ENCODE measurements at regions not wholly inside any gene's neighbourhood (a gene's known extent, or its start where the extent isn't known, plus 50 kb on each side); places are given as distances from the start of the nearest gene placed in this dataset.

DNA sequence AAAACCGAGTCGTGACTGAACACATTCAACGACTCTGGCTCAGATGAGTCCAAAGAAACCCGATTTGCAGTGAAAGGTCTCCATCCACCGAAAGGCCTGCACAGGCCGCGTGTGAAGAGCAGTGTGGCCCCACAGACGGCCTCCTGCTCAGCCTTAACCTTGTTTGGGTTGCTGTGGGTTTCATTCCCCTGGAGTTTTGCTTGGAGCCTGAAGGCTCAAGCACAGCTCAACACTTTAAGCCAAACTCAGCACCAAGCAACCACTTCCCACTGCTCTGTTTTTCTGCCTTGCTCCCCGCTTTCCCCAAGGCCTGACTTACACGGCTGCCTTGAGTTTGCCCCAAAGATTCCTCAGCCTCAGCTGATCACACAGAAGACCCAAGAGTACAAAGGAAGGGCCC is 398.2 kb upstream of the NFE2L3 start:
- no peak for DNase-seq (ENCODE audit: low read depth, low spot score)
- CTCF ChIA-PET, result no interaction called here
- no peak overlapping the region for H3K4me3 ChIP-seq (ENCODE audit: low read depth, low read length)
- no peak for TF ChIP-seq CTCF (IDR thresholded peaks at IDR 0.05; ENCODE audit: insufficient read depth, low read length, missing control alignments)
- POLR2A ChIA-PET, result no interaction called here

GRCh38 chr7:25754333-25754732 is 397.7 kb upstream of the NFE2L3 start:
- ChIA-PET POLR2A (no interaction called here), CTCF (no interaction called here)
- TF ChIP-seq CTCF (IDR thresholded peaks at IDR 0.05; ENCODE audit: insufficient read depth, low read length, missing control alignments), result no peak
- no peak overlapping the region for H3K4me3 ChIP-seq (ENCODE audit: low read depth, low read length)
- no peak for DNase-seq (ENCODE audit: low read depth, low spot score)

- TF ChIP-seq CTCF (IDR thresholded peaks at IDR 0.05; ENCODE audit: insufficient read depth, low read length, missing control alignments), result no peak
- ChIA-PET CTCF (no interaction called here), POLR2A (no interaction called here)
- no peak for DNase-seq (ENCODE audit: low read depth, low spot score)
- no peak overlapping the region for H3K4me3 ChIP-seq (ENCODE audit: low read depth, low read length)
Observed at GRCh38 chr7:25754751-25755150, 397.2 kb upstream of the NFE2L3 start.

DNA sequence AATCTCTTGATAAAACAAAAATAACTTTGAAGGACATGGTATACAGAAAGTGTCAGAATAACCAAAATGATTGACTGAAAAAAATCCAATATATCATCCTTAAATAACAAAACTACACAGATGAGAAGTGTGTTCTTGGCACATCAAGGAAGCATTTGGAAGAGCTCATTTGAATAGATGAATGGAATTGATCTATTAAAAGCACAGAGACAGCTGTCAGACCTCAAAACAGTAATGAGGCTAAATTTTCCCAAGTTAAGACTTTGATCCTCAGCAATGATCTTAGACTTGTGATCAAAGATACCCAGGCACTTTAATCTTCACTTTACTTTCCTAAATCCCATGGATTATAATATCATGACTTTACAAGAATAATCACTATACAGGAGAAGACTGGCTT is 395.4 kb upstream of the NFE2L3 start:
- ChIA-PET CTCF (no interaction called here), POLR2A (no interaction called here)
- no peak for DNase-seq (ENCODE audit: low read depth, low spot score)

GRCh38 chr7:25758559-25758958 is 393.4 kb upstream of the NFE2L3 start:
- H3K4me3 ChIP-seq (ENCODE audit: low read depth, low read length), result no peak overlapping the region
- POLR2A ChIA-PET, result no interaction called here
- no peak for DNase-seq (ENCODE audit: low read depth, low spot score)
- CTCF ChIA-PET, result no interaction called here
- TF ChIP-seq CTCF (IDR thresholded peaks at IDR 0.05; ENCODE audit: insufficient read depth, low read length, missing control alignments), result no peak

More for the DNA sequence above, 395.4 kb upstream of the NFE2L3 start:
- no peak overlapping the region for H3K4me3 ChIP-seq (ENCODE audit: low read depth, low read length)
- TF ChIP-seq CTCF (IDR thresholded peaks at IDR 0.05; ENCODE audit: insufficient read depth, low read length, missing control alignments), result no peak

DNA sequence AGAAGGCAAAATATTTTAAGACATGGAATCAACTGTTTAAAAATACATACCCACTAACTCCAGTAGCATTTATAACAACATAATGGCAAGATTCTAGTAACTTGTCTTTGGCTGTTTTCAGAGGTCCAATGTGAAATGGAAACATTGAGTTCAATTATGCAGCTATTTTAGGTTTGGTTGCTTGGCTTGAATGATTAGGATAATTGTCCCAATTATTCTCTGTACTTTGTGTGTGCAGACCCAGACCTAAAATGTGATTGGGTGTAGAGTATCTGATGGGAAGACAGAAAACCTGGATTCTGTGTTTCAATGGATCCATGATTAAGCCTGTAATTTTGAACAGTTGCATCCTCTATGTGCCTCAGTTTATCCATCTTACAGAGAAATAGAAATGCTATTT is 392.7 kb upstream of the NFE2L3 start:
- no peak for DNase-seq (ENCODE audit: low read depth, low spot score)
- CTCF ChIA-PET, result no interaction called here

More for the DNA sequence above, 392.7 kb upstream of the NFE2L3 start:
- no peak for TF ChIP-seq CTCF (IDR thresholded peaks at IDR 0.05; ENCODE audit: insufficient read depth, low read length, missing control alignments)
- POLR2A ChIA-PET, result no interaction called here
- no peak overlapping the region for H3K4me3 ChIP-seq (ENCODE audit: low read depth, low read length)

All from AG04449 (cell line).